ENCODE measurements at regions not wholly inside any gene's neighbourhood (a gene's known extent, or its start where the extent isn't known, plus 50 kb on each side); places are given as distances from the start of the nearest gene placed in this dataset.
"Not testable (repeated sequence)": the region's sequence is repeated elsewhere in the genome, so short reads cannot be mapped to it uniquely, and the experiment has no call there.

DNA sequence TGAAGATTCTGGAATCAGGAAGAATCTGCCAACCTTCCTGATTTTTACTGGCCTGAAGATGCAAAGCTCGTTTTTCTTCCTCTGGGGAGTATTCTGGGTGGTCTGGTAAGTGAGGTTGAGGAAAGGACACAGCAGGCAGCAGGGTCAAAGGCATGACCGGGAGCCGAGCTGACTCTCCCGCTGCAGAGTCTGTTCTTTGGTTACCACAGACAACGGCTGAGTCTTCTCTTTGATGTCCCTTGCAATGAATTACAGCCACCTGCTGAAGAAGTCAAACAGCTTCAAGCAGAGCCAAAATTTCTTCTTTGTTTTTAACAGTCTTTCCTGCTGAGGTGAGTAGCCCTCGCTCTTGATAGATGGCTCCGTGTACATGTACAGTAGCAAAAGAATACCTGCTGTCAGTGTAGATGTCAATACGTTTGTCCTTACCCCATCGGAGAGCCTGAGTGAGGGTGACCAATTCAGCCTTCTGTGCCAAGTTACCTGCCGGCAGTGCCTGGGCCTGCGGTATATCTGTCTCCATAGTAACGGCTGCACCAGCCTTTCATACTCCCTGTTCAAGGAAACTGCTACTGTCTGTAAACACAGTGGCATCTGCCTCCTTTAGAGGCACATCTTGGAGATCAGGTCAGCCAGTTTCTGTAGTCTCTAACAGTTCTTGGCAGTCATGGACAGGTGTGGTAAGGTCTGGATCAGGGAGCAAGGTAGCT, 76.4 kb downstream of the PRR15 start:
- Mint-ChIP-seq H3K4me1 (no peaks in the 10 kb centered on the region), H3K4me3 (no peak overlapping the region), H3K9me3 (no peaks in the 10 kb centered on the region), H3K36me3 (no peaks in the 10 kb centered on the region), H3K27ac (no peak overlapping the region), H3K27me3 (peaks cover 2% of the 10 kb centered on the region)
- no peak for DNase-seq (ENCODE audit: low spot score in 2 of 2)
- no peak for ATAC-seq (ENCODE audit: low read depth)

- Mint-ChIP-seq H3K4me3 (no peak overlapping the region), H3K4me1 (no peaks in the 10 kb centered on the region), H3K27me3 (peaks cover 2% of the 10 kb centered on the region), H3K9me3 (no peaks in the 10 kb centered on the region), H3K36me3 (no peaks in the 10 kb centered on the region), H3K27ac (no peak overlapping the region)
- ATAC-seq (ENCODE audit: low read depth) (no peak), DNase-seq (ENCODE audit: low spot score in 2 of 2) (no peak)
These were observed 78.0 kb downstream of the PRR15 start for GRCh38 chr7:29641651-29642050.

- DNase-seq (ENCODE audit: low spot score in 2 of 2) = no peak
- Mint-ChIP-seq H3K36me3 (no peaks in the 10 kb centered on the region), H3K4me3 (no peak overlapping the region), H3K27ac (no peak overlapping the region), H3K9me3 (no peaks in the 10 kb centered on the region), H3K27me3 (peaks cover 2% of the 10 kb centered on the region), H3K4me1 (no peaks in the 10 kb centered on the region)
- no peak for ATAC-seq (ENCODE audit: low read depth)
These were observed 79.0 kb downstream of the PRR15 start for GRCh38 chr7:29642494-29643155.

GRCh38 chr7:29646116-29646515, 82.5 kb downstream of the PRR15 start:
- not testable (repeated sequence) for H3K27me3 Mint-ChIP-seq; H3K4me3 Mint-ChIP-seq; ATAC-seq (ENCODE audit: low read depth); H3K27ac Mint-ChIP-seq; H3K4me1 Mint-ChIP-seq; DNase-seq (ENCODE audit: low spot score in 2 of 2); H3K36me3 Mint-ChIP-seq; H3K9me3 Mint-ChIP-seq

GRCh38 chr7:29647020-29647654, 83.5 kb downstream of the PRR15 start:
- H3K36me3 Mint-ChIP-seq = peaks cover 2% of the 10 kb centered on the region
- no peak overlapping the region for H3K27ac Mint-ChIP-seq
- no peaks in the 10 kb centered on the region for H3K27me3 Mint-ChIP-seq
- ATAC-seq (ENCODE audit: low read depth) = no peak
- no peak for DNase-seq (ENCODE audit: low spot score in 2 of 2)
- no peaks in the 10 kb centered on the region for H3K4me1 Mint-ChIP-seq
- H3K9me3 Mint-ChIP-seq = no peaks in the 10 kb centered on the region
- no peak overlapping the region for H3K4me3 Mint-ChIP-seq

DNA sequence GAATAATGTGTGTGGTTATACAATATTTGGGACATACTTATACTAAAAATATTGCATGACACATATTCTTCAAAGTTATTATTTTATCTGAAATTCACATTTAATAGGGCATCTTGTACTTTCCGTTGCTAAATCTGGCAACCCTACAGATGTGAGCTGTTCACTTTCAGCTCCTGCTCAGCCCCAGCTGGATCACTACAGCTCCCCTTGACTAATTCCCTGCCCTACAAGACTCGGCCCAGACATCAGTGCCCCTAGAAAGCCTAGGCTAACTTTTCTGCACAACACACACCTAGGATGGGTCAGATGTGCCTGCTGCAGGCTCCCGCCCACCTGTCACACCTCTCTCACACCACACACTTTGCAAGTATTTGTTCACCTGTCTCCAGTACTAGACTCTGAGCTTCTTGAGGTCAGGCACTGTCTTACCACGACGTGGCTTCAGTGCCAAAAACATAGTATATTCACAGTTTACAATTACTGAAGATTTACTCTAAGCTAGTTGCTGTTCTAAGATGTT, 84.1 kb downstream of the PRR15 start:
- H3K4me3 Mint-ChIP-seq; ATAC-seq (ENCODE audit: low read depth); DNase-seq (ENCODE audit: low spot score in 2 of 2); H3K9me3 Mint-ChIP-seq; H3K36me3 Mint-ChIP-seq; H3K27ac Mint-ChIP-seq; H3K27me3 Mint-ChIP-seq; H3K4me1 Mint-ChIP-seq: not testable (repeated sequence)

- H3K4me1 Mint-ChIP-seq = no peaks in the 10 kb centered on the region
- H3K27ac Mint-ChIP-seq = no peak overlapping the region
- ATAC-seq (ENCODE audit: low read depth) (no peak), DNase-seq (ENCODE audit: low spot score in 2 of 2) (no peak)
- no peak overlapping the region for H3K4me3 Mint-ChIP-seq
- H3K9me3 Mint-ChIP-seq = no peaks in the 10 kb centered on the region
- H3K27me3 Mint-ChIP-seq = no peaks in the 10 kb centered on the region
- H3K36me3 Mint-ChIP-seq = peaks cover 2% of the 10 kb centered on the region
These were observed 85.5 kb downstream of the PRR15 start for GRCh38 chr7:29649028-29649716.

DNA sequence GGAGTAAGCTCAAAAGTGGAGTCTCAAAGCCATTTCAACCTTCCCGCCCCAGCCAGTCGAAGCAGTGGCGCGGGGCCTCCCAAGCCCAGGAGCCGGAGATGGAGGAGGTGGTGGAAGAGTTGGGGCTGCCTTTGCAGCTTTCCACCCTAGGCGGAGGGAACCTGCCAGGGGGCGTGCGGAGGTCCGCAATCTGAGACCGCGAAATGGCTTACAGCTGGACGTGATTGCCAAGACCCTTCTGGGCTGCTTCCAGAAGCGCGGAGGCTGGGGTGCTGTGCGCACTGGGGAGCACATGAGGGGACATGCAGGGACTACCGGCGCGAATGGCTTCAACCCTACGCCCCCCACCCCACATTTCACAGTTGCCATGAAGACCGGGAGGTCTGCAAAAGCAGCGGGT, 86.2 kb downstream of the PRR15 start:
- DNase-seq (ENCODE audit: low spot score in 2 of 2) (no peak), ATAC-seq (ENCODE audit: low read depth) (no peak)
- peaks cover 2% of the 10 kb centered on the region for H3K36me3 Mint-ChIP-seq
- no peak overlapping the region for H3K4me3 Mint-ChIP-seq
- H3K27ac Mint-ChIP-seq = no peak overlapping the region
- no peaks in the 10 kb centered on the region for H3K27me3 Mint-ChIP-seq
- H3K9me3 Mint-ChIP-seq = no peaks in the 10 kb centered on the region
- H3K4me1 Mint-ChIP-seq = no peaks in the 10 kb centered on the region

GRCh38 chr7:29651477-29651876, 87.8 kb downstream of the PRR15 start:
- H3K27me3 Mint-ChIP-seq = no peaks in the 10 kb centered on the region
- no peak overlapping the region for H3K27ac Mint-ChIP-seq
- H3K9me3 Mint-ChIP-seq = no peaks in the 10 kb centered on the region
- H3K4me1 Mint-ChIP-seq = no peaks in the 10 kb centered on the region
- ATAC-seq (ENCODE audit: low read depth) (no peak), DNase-seq (ENCODE audit: low spot score in 2 of 2) (no peak)
- H3K36me3 Mint-ChIP-seq = peaks cover 2% of the 10 kb centered on the region
- H3K4me3 Mint-ChIP-seq = no peak overlapping the region

DNA sequence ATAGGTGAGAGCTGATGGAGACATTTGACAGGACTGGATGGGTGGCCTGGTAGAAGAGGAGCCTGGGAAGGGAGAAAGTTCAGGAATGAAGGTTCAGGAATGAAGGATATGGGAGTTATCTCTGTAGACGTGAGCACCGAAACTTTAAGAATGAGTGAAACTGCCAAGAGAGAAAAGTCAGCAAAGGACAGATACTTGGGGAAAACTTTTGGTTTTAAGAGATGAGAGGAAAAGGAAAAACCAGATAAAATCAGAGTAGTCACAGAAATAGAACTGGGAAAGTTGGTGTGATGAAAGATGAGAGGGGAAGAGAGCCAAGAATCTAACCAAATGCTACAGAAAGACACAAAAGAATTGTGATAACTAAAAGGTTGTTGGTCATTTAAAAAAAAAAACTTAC, 88.9 kb downstream of the PRR15 start:
- Mint-ChIP-seq H3K9me3 (no peaks in the 10 kb centered on the region), H3K27ac (no peak overlapping the region), H3K4me3 (no peak overlapping the region), H3K4me1 (no peaks in the 10 kb centered on the region), H3K36me3 (peaks cover 2% of the 10 kb centered on the region), H3K27me3 (no peaks in the 10 kb centered on the region)
- DNase-seq (ENCODE audit: low spot score in 2 of 2) = no peak
- ATAC-seq (ENCODE audit: low read depth) = no peak

DNA sequence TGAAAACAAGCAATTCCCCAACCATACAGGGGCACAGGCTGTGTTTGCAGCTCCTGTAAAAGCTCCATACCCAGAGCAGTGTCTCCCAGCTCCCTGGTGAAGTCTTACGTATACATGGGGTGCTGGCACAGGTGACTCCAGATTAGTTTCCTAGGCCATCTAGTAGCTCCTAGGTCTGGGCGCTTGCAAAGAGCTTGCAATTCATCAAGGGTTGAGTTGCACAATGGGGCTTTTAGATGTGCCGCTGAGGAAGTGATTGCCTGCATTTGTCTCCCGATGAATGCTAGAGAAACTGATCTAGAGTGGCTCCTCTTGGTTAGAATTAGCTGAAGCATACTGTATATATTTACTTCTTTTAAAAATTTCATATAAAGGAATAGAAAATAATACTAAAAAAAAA, 90.7 kb downstream of the PRR15 start:
- not testable (repeated sequence) for H3K27ac Mint-ChIP-seq; H3K36me3 Mint-ChIP-seq; H3K9me3 Mint-ChIP-seq; H3K4me1 Mint-ChIP-seq; ATAC-seq (ENCODE audit: low read depth); H3K27me3 Mint-ChIP-seq; H3K4me3 Mint-ChIP-seq; DNase-seq (ENCODE audit: low spot score in 2 of 2)

- no peaks in the 10 kb centered on the region for H3K9me3 Mint-ChIP-seq
- H3K36me3 Mint-ChIP-seq = no peaks in the 10 kb centered on the region
- H3K27me3 Mint-ChIP-seq = no peaks in the 10 kb centered on the region
- no peaks in the 10 kb centered on the region for H3K4me1 Mint-ChIP-seq
- H3K27ac Mint-ChIP-seq = no peak overlapping the region
- H3K4me3 Mint-ChIP-seq = no peak overlapping the region
- DNase-seq (ENCODE audit: low spot score in 2 of 2) (no peak), ATAC-seq (ENCODE audit: low read depth) (no peak)
These were observed 93.7 kb downstream of the PRR15 start for GRCh38 chr7:29657288-29657687.

DNA sequence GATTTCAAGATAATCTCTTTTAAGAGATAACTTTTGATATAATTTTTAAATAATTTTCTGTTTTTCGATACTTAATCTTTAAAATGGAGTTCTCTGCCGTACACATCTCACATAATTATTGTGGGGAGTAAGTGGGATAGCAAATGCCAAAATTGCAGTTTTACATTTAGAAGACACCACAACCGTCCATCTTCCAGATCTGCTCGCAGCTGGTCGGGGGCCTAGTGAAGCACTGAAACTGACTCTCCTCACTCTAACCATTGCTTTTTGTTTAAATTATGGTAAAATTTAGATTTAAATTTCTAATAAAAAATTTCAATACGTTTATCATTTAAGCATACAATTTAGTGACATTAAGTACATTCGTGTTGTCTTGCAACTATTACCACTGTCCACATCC, 94.2 kb downstream of the PRR15 start:
- H3K4me3 Mint-ChIP-seq = no peak overlapping the region
- DNase-seq (ENCODE audit: low spot score in 2 of 2) (no peak), ATAC-seq (ENCODE audit: low read depth) (no peak)
- H3K36me3 Mint-ChIP-seq = no peaks in the 10 kb centered on the region
- H3K27ac Mint-ChIP-seq = no peak overlapping the region
- no peaks in the 10 kb centered on the region for H3K27me3 Mint-ChIP-seq
- H3K4me1 Mint-ChIP-seq = no peaks in the 10 kb centered on the region
- no peaks in the 10 kb centered on the region for H3K9me3 Mint-ChIP-seq

- not testable (repeated sequence) for H3K4me3 Mint-ChIP-seq; ATAC-seq (ENCODE audit: low read depth); H3K36me3 Mint-ChIP-seq; H3K27ac Mint-ChIP-seq; H3K4me1 Mint-ChIP-seq; H3K9me3 Mint-ChIP-seq; H3K27me3 Mint-ChIP-seq; DNase-seq (ENCODE audit: low spot score in 2 of 2)
These were observed 95.6 kb downstream of the PRR15 start for GRCh38 chr7:29659213-29659612.

Measured in memory B cell (primary cell).